Thyroid gland (tissue), 4 donors: ENCODE measurements at regions not wholly inside any gene's neighbourhood (a gene's known extent, or its start where the extent isn't known, plus 50 kb on each side); places are given as distances from the start of the nearest gene placed in this dataset.

Source experiments
- DNase-seq, 2 donors: peaks; one replicate each; pipeline ENCODE4 v3.0.0-alpha.2; 2019
- H3K27ac ChIP-seq, 3 donors: fragments of 200-600 bp; sonication (generic); 1 replicate in 2 of 3; 2 replicates in 1 of 3; pipeline ENCODE4 v1.5.1; 2016 to 2019; ENCODE audit warnings: mild to moderate bottlenecking in 1 of 3, moderate library complexity in 1 of 3
- H3K27me3 ChIP-seq: fragments of 200-600 bp; sonication (generic); one replicate; pipeline ENCODE4 v1.5.1; 2019
- H3K36me3 ChIP-seq, 2 donors: fragments of 200-600 bp; sonication (generic); one replicate each; pipeline ENCODE4 v1.5.1; 2016 to 2019
- H3K4me1 ChIP-seq, 2 donors: fragments of 200-600 bp; sonication (generic); one replicate each; pipeline ENCODE4 v1.5.1; 2017 to 2019
- H3K4me3 ChIP-seq, 3 donors: fragments of 200-600 bp; sonication (generic); replicated peaks in 1 of 3; 1 replicate in 2 of 3; 2 replicates in 1 of 3; pipeline ENCODE4 v1.5.1; 2016; ENCODE audit warnings: mild to moderate bottlenecking in 1 of 3
- H3K9me3 ChIP-seq: fragments of 200-600 bp; sonication (generic); one replicate; pipeline ENCODE4 v1.5.1; 2017
- POLR2A ChIP-seq, 2 donors: fragments of 450-650 bp; IDR thresholded peaks; one replicate each; pipeline ENCODE4 v1.6.1; 2017; ENCODE audit warnings: antibody characterized with exemption in 2 of 2, mild to moderate bottlenecking in 2 of 2, moderate library complexity in 1 of 2
- WGBS, 2 donors: methylation state at CpG; one replicate each; pipeline ENCODE4 v1.1.5; 2017; 5-methylcytosine and 5-hydroxymethylcytosine counted together
- intact Hi-C: fragments of 100-400 bp; cut with DNase I; formaldehyde crosslinking; loops from one replicate; pipeline ENCODE4 v1.15.1; 2023
- TF ChIP-seq, protein P1 (sequence below), 6 experiments: fragments of 200-600 bp in 3 of 6; fragments of 450-650 bp in 3 of 6; sonication (generic) in 3 of 6; IDR thresholded peaks; one replicate each; pipeline ENCODE4 v1.5.1; 2016 to 2019; ENCODE audit warnings: antibody characterized with exemption in 6 of 6, mild to moderate bottlenecking in 2 of 6, inconsistent platforms in 1 of 6, moderate library complexity in 1 of 6

DNA sequence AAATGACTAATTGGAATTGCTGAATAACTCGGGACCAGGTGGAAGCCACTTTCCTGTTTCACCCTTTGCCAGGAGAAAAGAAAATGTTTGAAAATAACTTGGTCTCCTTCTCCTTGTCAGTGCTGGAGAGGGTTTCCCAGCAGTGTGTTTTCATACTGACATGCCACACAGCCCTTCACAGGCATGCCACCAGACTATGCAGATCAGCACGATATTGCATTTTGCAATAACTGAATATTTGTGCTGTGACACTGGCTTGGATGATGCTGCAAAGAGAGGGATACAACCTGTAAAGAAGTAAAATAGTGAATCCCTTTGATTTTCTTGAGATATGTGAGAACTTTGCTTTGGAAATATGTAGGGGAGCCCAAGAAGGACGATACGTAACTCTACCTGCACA, 200.0 kb upstream of the NAV2 start:
- H3K4me1 ChIP-seq = peaks cover 34 to 38% of the 10 kb centered on the region in 2 donors

DNA sequence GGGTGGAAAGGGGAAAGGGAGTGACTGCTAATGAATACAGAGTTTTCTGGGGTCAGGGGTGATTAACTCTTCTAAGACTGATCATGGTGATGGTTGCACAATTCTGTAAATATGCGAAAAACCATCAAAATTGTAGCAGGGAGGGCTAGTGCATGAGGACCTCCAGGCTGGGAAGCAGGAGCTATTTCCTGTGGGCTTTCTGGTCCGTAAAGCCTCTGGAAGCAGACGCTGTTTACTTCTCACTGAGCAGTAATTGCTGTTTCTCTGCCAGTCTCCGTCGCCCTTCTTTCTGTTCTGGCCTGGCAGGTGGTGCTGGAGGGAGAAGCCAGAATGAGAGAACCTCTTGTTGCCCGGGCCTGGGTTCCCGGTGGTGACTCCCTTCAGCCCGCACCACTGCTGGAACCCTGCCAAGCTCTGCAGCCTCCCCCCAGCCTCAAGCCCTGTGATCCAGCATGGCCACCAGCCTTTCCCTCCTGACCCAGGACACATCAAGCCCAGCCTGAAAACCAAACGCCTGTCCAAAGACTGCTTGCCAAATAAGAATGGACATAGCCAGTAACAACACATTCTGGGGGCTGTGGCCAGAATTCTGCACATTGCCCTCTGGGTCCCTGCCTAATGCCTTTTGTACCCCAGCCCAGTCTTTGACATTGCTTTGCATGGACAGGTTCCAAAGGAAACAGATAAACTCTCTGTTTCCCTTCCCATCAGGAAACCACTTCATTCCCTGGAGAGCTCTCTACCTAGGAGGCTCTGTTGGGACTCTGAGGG, 201.0 kb upstream of the NAV2 start:
- Histone ChIP-seq H3K27ac (peak overlapping the region; percentile 65 to 85 (median 73)), H3K36me3 (no peaks in the 10 kb centered on the region), H3K27me3 (no peaks in the 10 kb centered on the region), H3K4me1 (peaks cover 34 to 38% of the 10 kb centered on the region in 2 donors), H3K9me3 (no peaks in the 10 kb centered on the region), H3K4me3 (no peak overlapping the region)
- 22 to 25% methylated on average over 9 of the region's 9 CpGs for WGBS, 2 donors
- intact Hi-C loops = no loop called here
- TF ChIP-seq, protein P1, sequence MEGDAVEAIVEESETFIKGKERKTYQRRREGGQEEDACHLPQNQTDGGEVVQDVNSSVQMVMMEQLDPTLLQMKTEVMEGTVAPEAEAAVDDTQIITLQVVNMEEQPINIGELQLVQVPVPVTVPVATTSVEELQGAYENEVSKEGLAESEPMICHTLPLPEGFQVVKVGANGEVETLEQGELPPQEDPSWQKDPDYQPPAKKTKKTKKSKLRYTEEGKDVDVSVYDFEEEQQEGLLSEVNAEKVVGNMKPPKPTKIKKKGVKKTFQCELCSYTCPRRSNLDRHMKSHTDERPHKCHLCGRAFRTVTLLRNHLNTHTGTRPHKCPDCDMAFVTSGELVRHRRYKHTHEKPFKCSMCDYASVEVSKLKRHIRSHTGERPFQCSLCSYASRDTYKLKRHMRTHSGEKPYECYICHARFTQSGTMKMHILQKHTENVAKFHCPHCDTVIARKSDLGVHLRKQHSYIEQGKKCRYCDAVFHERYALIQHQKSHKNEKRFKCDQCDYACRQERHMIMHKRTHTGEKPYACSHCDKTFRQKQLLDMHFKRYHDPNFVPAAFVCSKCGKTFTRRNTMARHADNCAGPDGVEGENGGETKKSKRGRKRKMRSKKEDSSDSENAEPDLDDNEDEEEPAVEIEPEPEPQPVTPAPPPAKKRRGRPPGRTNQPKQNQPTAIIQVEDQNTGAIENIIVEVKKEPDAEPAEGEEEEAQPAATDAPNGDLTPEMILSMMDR (IDR thresholded peaks at IDR 0.05) = no peak
- no peak for TF ChIP-seq POLR2A (IDR thresholded peaks at IDR 0.05)
- DNase-seq = peak; percentile 56 to 62

More for the DNA sequence above, 200.0 kb upstream of the NAV2 start:
- H3K27me3 ChIP-seq = no peaks in the 10 kb centered on the region
- no peak overlapping the region for H3K4me3 ChIP-seq
- no peaks in the 10 kb centered on the region for H3K36me3 ChIP-seq
- WGBS, 2 donors = 50 to 55% methylated on average over 4 of the region's 4 CpGs
- intact Hi-C loops = no loop called here
- no peaks in the 10 kb centered on the region for H3K9me3 ChIP-seq
- TF ChIP-seq POLR2A (IDR thresholded peaks at IDR 0.05) = no peak
- TF ChIP-seq, protein P1 (IDR thresholded peaks at IDR 0.05) = no peak
- H3K27ac ChIP-seq = peak overlapping the region; percentile 65 to 85 (median 73)
- DNase-seq = peak; percentile 37 to 42

DNA sequence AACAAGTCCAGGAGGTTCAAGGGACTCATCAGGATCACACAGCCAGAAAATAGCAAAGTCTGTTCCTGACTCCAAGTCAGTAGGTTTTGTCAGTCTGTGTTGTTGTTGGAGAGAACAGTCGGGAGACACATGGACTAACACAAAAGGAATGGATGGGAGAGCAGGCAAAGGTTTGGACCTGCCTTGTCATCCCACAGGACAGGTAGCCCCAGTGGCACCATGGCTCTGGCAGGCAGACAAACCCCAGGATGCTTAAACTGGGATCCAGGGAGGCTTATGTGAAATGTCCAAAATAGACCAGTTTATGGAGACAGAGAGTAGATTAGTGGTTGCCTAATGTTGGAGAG, 201.6 kb upstream of the NAV2 start:
- Histone ChIP-seq H3K36me3 (no peaks in the 10 kb centered on the region), H3K4me1 (peaks cover 34 to 38% of the 10 kb centered on the region in 2 donors), H3K27me3 (no peaks in the 10 kb centered on the region), H3K4me3 (no peak overlapping the region), H3K9me3 (no peaks in the 10 kb centered on the region), H3K27ac (peak overlapping the region; percentile 65 to 85 (median 73))
- WGBS, 2 donors = 42 to 61% methylated on average over 1 of the region's 1 CpG
- DNase-seq = no peak
- TF ChIP-seq POLR2A (IDR thresholded peaks at IDR 0.05) = no peak
- TF ChIP-seq, protein P1 (IDR thresholded peaks at IDR 0.05) = no peak
- intact Hi-C loops = no loop called here

DNA sequence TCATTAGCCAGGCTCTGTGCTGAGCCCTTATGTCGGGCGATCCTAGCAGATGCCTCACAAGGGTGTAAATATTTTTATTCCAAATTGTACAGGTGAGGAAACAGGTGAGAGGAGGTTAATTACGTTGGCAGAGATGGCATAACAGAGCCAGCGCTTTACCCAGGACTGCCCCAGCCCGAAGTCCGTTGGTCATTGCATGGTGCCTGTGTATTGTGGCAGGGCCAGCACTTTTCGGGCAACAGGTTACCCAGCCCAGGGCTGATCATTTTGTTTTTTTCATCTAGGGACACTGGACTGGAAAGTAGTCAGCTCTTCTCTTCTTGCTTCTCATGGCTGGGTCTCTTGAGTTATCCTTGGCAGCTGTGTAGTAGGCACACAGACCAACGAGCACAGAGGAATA, 202.2 kb upstream of the NAV2 start:
- peak overlapping the region in 2 of 3 donors; percentile 18 to 73 for H3K27ac ChIP-seq
- H3K9me3 ChIP-seq = no peaks in the 10 kb centered on the region
- no peak for DNase-seq
- H3K27me3 ChIP-seq = no peaks in the 10 kb centered on the region
- intact Hi-C loops = no loop called here
- TF ChIP-seq POLR2A (IDR thresholded peaks at IDR 0.05) = no peak
- TF ChIP-seq, protein P1 (IDR thresholded peaks at IDR 0.05) = no peak
- H3K4me3 ChIP-seq = no peak overlapping the region
- no peaks in the 10 kb centered on the region for H3K36me3 ChIP-seq
- H3K4me1 ChIP-seq = peaks cover 34 to 38% of the 10 kb centered on the region in 2 donors
- 78 to 81% methylated on average over 6 to 8 of the region's 8 CpGs for WGBS, 2 donors

DNA sequence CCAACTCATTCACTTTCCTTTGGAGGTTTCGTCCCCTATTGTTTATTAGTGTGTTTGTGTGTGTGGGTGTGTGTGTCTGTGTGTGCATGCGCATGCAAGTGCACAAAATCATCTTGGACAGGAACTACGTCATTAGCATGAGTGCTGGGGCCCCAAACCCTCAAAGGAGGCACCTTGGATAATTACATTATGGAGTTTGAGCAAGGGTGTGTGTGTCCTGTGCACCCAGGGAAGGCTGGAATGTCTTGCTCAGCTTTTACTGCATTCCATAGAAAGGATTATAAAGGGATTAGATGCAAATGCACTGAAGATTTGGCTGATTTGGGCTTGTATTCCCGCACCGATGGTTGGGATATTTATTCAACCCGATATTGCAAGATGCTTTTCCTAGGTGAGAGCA, 203.4 kb upstream of the NAV2 start:
- Histone ChIP-seq H3K27me3 (no peaks in the 10 kb centered on the region), H3K36me3 (no peaks in the 10 kb centered on the region), H3K4me3 (no peak overlapping the region), H3K4me1 (peaks cover 34 to 35% of the 10 kb centered on the region in 2 donors), H3K9me3 (no peaks in the 10 kb centered on the region), H3K27ac (no peak overlapping the region)
- WGBS, 2 donors = 88 to 89% methylated on average over 6 of the region's 6 CpGs
- no peak for TF ChIP-seq POLR2A (IDR thresholded peaks at IDR 0.05)
- TF ChIP-seq, protein P1 (IDR thresholded peaks at IDR 0.05) = no peak
- intact Hi-C loops = no loop called here
- DNase-seq = no peak
